ENCODE measurements at regions not wholly inside any gene's neighbourhood (a gene's known extent, or its start where the extent isn't known, plus 50 kb on each side); places are given as distances from the start of the nearest gene placed in this dataset.

- DNase-seq (ENCODE audit: low spot score) = no peak
- in situ Hi-C loops (cut with MboI; ENCODE audit: low pct_unique_long_range_greater_than_20kb, low sequenced_read_pairs, unreplicated experiment) = no loop called here
- no peak for TF ChIP-seq CTCF (IDR thresholded peaks at IDR 0.05; ENCODE audit: extremely low read depth, insufficient read depth, missing control alignments)
These were observed 164.8 kb downstream of the VEGFC start for GRCh38 chr4:176627916-176628315.

GRCh38 chr4:176631611-176632010 lies 161.1 kb downstream of the VEGFC start:
- TF ChIP-seq CTCF (IDR thresholded peaks at IDR 0.05; ENCODE audit: extremely low read depth, insufficient read depth, missing control alignments) = no peak
- no peak for DNase-seq (ENCODE audit: low spot score)
- in situ Hi-C loops (cut with MboI; ENCODE audit: low pct_unique_long_range_greater_than_20kb, low sequenced_read_pairs, unreplicated experiment) = no loop called here

Data from GM13977 (cell line).